OCI-LY1 (cell line): ENCODE measurements at regions not wholly inside any gene's neighbourhood (a gene's known extent, or its start where the extent isn't known, plus 50 kb on each side); places are given as distances from the start of the nearest gene placed in this dataset.

Experiments used
- H2AFZ ChIP-seq: fragments of 200-600 bp; sonication (generic), shearing (Covaris generic); 2 replicates; pipeline ENCODE4 v1.6.0; 2014; ENCODE audit warnings: antibody characterized with exemption, mild to moderate bottlenecking, low read length
- H3F3A ChIP-seq: fragments of 200-600 bp; sonication (generic), shearing (Covaris generic); 2 replicates; pipeline ENCODE4 v1.6.0; 2014; ENCODE audit warnings: mild to moderate bottlenecking, antibody characterized with exemption, low read length, moderate library complexity; ENCODE audit not compliant: insufficient read depth
- H3K27ac ChIP-seq: fragments of 200-600 bp; sonication (generic); 2 replicates; pipeline ENCODE4 v1.5.1; 2014; ENCODE audit warnings: low read length, mixed run types, mild to moderate bottlenecking, low read depth; ENCODE audit not compliant: poor library complexity, severe bottlenecking
- H3K27me3 ChIP-seq: fragments of 200-600 bp; sonication (generic); 2 replicates; pipeline ENCODE4 v1.6.0; 2014; ENCODE audit warnings: antibody characterized with exemption, mild to moderate bottlenecking, low read length, moderate library complexity; ENCODE audit not compliant: insufficient read depth
- H3K36me3 ChIP-seq: fragments of 200-600 bp; sonication (generic); 2 replicates; pipeline ENCODE4 v1.6.1; 2014; ENCODE audit warnings: mild to moderate bottlenecking, antibody characterized with exemption, low read length, moderate library complexity, mixed read lengths; ENCODE audit not compliant: insufficient read depth
- H3K4me1 ChIP-seq: fragments of 200-600 bp; sonication (generic); 2 replicates; pipeline ENCODE4 v1.5.1; 2014; ENCODE audit warnings: mild to moderate bottlenecking, low read length, moderate library complexity; ENCODE audit not compliant: insufficient read depth, severe bottlenecking
- H3K4me2 ChIP-seq: fragments of 200-600 bp; sonication (generic), shearing (Covaris generic); 2 replicates; pipeline ENCODE4 v1.6.1; 2014; ENCODE audit warnings: low read length
- H3K4me3 ChIP-seq: fragments of 200-600 bp; sonication (generic); 2 replicates; pipeline ENCODE4 v1.5.1; 2014; ENCODE audit warnings: low read length, low read depth, mild to moderate bottlenecking, mixed read lengths; ENCODE audit not compliant: poor library complexity, severe bottlenecking
- H3K79me2 ChIP-seq: fragments of 200-600 bp; shearing (Covaris generic); 2 replicates; pipeline ENCODE4 v1.6.1; 2016; ENCODE audit warnings: mixed run types, low read length, mixed read lengths; ENCODE audit not compliant: insufficient read depth
- H3K9ac ChIP-seq: fragments of 200-600 bp; sonication (generic), shearing (Covaris generic); 2 replicates; pipeline ENCODE4 v1.6.1; 2014; ENCODE audit warnings: mild to moderate bottlenecking, low read length, mixed read lengths
- H3K9me2 ChIP-seq: fragments of 200-600 bp; sonication (generic), shearing (Covaris generic); 2 replicates; pipeline ENCODE4 v1.6.1; 2014; ENCODE audit warnings: low read depth, mild to moderate bottlenecking, low read length, mixed read lengths
- H3K9me3 ChIP-seq: fragments of 200-600 bp; shearing (Covaris generic); 2 replicates; pipeline ENCODE4 v1.6.1; 2014; ENCODE audit warnings: low read length, mixed read lengths
- H4K20me1 ChIP-seq: fragments of 200-600 bp; sonication (generic), shearing (Covaris generic); 2 replicates; pipeline ENCODE4 v1.6.0; 2016; ENCODE audit warnings: mild to moderate bottlenecking, low read length; ENCODE audit not compliant: insufficient read depth
- EZH2 ChIP-seq: fragments of 200-600 bp; sonication (generic), shearing (Covaris generic); IDR thresholded peaks from 2 replicates; pipeline ENCODE4 v1.8.0; 2017; ENCODE audit warnings: borderline replicate concordance, mixed run types, mild to moderate bottlenecking, antibody characterized with exemption, low read length, moderate library complexity, mixed read lengths
- TF ChIP-seq, protein P1 (sequence below): fragments of 200-600 bp; sonication (generic), shearing (Covaris generic); IDR thresholded peaks from 2 replicates; pipeline ENCODE4 v1.5.1; 2017; ENCODE audit warnings: mild to moderate bottlenecking, antibody characterized with exemption, low read length, moderate library complexity, mixed read lengths

DNA sequence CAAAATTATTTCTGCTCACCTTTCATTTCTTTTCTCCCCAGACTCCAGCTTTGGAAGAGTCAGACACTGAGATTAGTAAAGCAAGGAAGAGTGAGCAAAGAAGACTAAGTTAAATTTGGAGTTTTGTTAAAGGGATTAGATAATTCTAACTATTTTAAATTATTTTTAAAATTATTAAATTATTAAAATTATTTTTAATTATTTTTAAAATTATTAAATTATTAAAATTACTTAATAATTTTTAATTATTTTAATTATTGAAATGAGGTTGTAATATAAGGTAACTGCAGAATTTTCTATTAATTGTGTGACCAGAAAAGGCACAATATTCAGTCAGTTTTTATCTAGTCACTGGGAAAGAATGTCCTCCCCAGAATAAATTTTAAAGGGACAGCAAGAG lies 185.0 kb upstream of the EOMES start:
- Histone ChIP-seq H3K9me2 (no peaks in the 10 kb centered on the region), H3K27ac (no peak overlapping the region), H3K27me3 (no peaks in the 10 kb centered on the region), H2AFZ (no peak overlapping the region), H3K9ac (no peak overlapping the region), H3K4me1 (no peaks in the 10 kb centered on the region), H3K9me3 (no peaks in the 10 kb centered on the region), H3K36me3 (no peaks in the 10 kb centered on the region), H3K79me2 (no peaks in the 10 kb centered on the region), H3F3A (no peaks in the 10 kb centered on the region), H3K4me2 (no peak overlapping the region), H4K20me1 (no peaks in the 10 kb centered on the region), H3K4me3 (no peak overlapping the region)
- TF ChIP-seq EZH2 = no peak
- TF ChIP-seq, protein P1, sequence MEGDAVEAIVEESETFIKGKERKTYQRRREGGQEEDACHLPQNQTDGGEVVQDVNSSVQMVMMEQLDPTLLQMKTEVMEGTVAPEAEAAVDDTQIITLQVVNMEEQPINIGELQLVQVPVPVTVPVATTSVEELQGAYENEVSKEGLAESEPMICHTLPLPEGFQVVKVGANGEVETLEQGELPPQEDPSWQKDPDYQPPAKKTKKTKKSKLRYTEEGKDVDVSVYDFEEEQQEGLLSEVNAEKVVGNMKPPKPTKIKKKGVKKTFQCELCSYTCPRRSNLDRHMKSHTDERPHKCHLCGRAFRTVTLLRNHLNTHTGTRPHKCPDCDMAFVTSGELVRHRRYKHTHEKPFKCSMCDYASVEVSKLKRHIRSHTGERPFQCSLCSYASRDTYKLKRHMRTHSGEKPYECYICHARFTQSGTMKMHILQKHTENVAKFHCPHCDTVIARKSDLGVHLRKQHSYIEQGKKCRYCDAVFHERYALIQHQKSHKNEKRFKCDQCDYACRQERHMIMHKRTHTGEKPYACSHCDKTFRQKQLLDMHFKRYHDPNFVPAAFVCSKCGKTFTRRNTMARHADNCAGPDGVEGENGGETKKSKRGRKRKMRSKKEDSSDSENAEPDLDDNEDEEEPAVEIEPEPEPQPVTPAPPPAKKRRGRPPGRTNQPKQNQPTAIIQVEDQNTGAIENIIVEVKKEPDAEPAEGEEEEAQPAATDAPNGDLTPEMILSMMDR = no peak

DNA sequence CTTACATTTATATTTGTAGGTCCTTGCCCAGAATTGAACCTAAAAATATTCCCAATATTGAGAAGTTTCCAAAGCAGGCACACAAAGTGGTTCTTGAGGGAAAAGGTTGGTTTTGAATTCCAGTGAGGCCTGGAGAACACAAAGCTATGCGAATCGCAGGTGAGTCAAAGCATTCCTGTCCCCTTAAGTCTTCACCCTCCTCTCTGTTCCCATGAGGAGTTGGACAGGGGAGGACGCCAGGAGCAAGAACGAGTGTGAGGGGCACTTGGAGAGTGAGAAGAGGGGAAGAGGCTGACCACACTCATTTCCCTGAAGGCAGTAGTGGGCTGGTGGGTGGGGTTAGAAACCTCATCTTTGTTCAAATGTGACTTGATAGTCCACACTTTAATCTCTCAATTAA lies 185.8 kb upstream of the EOMES start:
- H3F3A ChIP-seq = no peaks in the 10 kb centered on the region
- no peak overlapping the region for H3K27ac ChIP-seq
- no peaks in the 10 kb centered on the region for H3K36me3 ChIP-seq
- TF ChIP-seq, protein P1 = no peak
- TF ChIP-seq EZH2 = no peak
- no peak overlapping the region for H3K9ac ChIP-seq
- H3K4me2 ChIP-seq = no peak overlapping the region
- no peaks in the 10 kb centered on the region for H3K9me3 ChIP-seq
- H3K79me2 ChIP-seq = no peaks in the 10 kb centered on the region
- H3K9me2 ChIP-seq = no peaks in the 10 kb centered on the region
- no peaks in the 10 kb centered on the region for H4K20me1 ChIP-seq
- no peaks in the 10 kb centered on the region for H3K4me1 ChIP-seq
- H3K27me3 ChIP-seq = no peaks in the 10 kb centered on the region
- no peak overlapping the region for H2AFZ ChIP-seq
- H3K4me3 ChIP-seq = no peak overlapping the region

DNA sequence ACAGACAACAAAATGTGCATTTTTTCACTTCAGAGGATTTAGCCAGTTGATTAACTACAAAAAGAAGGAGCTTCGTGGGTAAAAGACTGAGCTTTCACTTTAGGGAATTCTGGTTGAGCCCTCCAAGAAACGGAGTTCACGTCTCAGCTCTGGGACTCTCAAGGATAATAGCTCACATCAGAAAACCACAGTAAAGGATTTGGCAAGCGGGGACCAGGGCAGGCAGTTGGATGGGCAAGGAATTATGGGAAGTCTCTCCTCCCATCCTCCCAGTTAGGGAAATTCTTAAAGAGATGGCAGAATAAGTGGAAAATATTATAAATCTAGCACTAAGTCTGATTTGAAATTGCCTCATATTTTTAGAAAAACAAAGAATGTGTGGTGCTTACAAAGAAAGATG lies 188.3 kb upstream of the EOMES start:
- Histone ChIP-seq H2AFZ (no peak overlapping the region), H3K9ac (no peak overlapping the region), H3K9me2 (no peaks in the 10 kb centered on the region), H3K4me2 (no peak overlapping the region), H3K4me3 (no peak overlapping the region), H3F3A (no peaks in the 10 kb centered on the region), H4K20me1 (no peaks in the 10 kb centered on the region), H3K4me1 (no peaks in the 10 kb centered on the region), H3K36me3 (no peaks in the 10 kb centered on the region), H3K79me2 (no peaks in the 10 kb centered on the region), H3K27ac (no peak overlapping the region), H3K27me3 (no peaks in the 10 kb centered on the region), H3K9me3 (no peaks in the 10 kb centered on the region)
- TF ChIP-seq EZH2 = no peak
- TF ChIP-seq, protein P1 = no peak
